Naive thymus-derived CD4-positive, alpha-beta T cell (primary cell): ENCODE measurements at regions not wholly inside any gene's neighbourhood (a gene's known extent, or its start where the extent isn't known, plus 50 kb on each side); places are given as distances from the start of the nearest gene placed in this dataset.

ENCODE experiments used
- ATAC-seq: fragments of 150-1000 bp; cut with Tn5 transposase; 2 replicates; pipeline ENCODE4 v1.10.0; 2021; ENCODE audit warnings: mild to moderate bottlenecking, moderate library complexity
- CTCF ChIA-PET: fragments of 350-600 bp; sonication (Branson Sonifier 250); formaldehyde crosslinking; loops from one replicate; lab custom pipeline; 2021; ENCODE audit warnings: antibody characterized with exemption; lab: Charles Lee
- POLR2A ChIA-PET: fragments of 350-600 bp; sonication (Branson Sonifier 250); formaldehyde crosslinking; loops from one replicate; lab custom pipeline; 2021; ENCODE audit warnings: antibody characterized with exemption, inconsistent platforms; lab: Charles Lee
- DNase-seq, 9 donors: peaks; one replicate each; pipeline versions ENCODE4 v3.0.0 to v3.0.0-alpha.2; 2020 to 2022; ENCODE audit warnings: mixed read lengths in 1 of 9
- H3K27ac ChIP-seq: one replicate; pipeline ENCODE4 v1.7.0; 2013; ENCODE audit warnings: mild to moderate bottlenecking, low read depth, low read length, moderate library complexity
- H3K27me3 ChIP-seq, 2 donors: one replicate each; pipeline ENCODE4 v1.7.0; 2013; ENCODE audit warnings: low read length in 2 of 2, mild to moderate bottlenecking in 2 of 2, moderate library complexity in 2 of 2; ENCODE audit not compliant: control insufficient read depth in 2 of 2, insufficient read depth in 2 of 2
- H3K36me3 ChIP-seq, 3 experiments: 1 replicate in 2 of 3; 2 replicates in 1 of 3; pipeline ENCODE4 v1.7.0; 2013; ENCODE audit warnings: low read length in 3 of 3, mild to moderate bottlenecking in 3 of 3, moderate library complexity in 1 of 3; ENCODE audit not compliant: insufficient read depth in 3 of 3, control insufficient read depth in 2 of 3
- H3K4me1 ChIP-seq, 2 donors: one replicate each; pipeline ENCODE4 v1.7.0; 2013; ENCODE audit warnings: low read length in 2 of 2, mild to moderate bottlenecking in 2 of 2, moderate library complexity in 1 of 2; ENCODE audit not compliant: control insufficient read depth in 2 of 2, insufficient read depth in 2 of 2
- H3K4me3 ChIP-seq: 2 replicates; pipeline ENCODE4 v1.7.0; 2013; ENCODE audit warnings: mild to moderate bottlenecking, low read length
- H3K9me3 ChIP-seq, 3 experiments: 1 replicate in 2 of 3; 2 replicates in 1 of 3; pipeline ENCODE4 v1.7.0; 2013; ENCODE audit warnings: low read length in 3 of 3; ENCODE audit not compliant: control insufficient read depth in 2 of 3
- H3K27ac Mint-ChIP-seq, 9 donors: one replicate each; pipeline ENCODE4 v1.8.0; 2020 to 2022; ENCODE audit warnings: mixed read lengths in 9 of 9, mild to moderate bottlenecking in 8 of 9, moderate library complexity in 5 of 9, inconsistent platforms in 2 of 9
- H3K27me3 Mint-ChIP-seq, 5 donors: one replicate each; pipeline ENCODE4 v1.8.0; 2021 to 2022; ENCODE audit warnings: mixed read lengths in 5 of 5, mild to moderate bottlenecking in 1 of 5
- H3K36me3 Mint-ChIP-seq, 5 donors: one replicate each; pipeline ENCODE4 v1.8.0; 2020 to 2022; ENCODE audit warnings: mixed read lengths in 5 of 5, mild to moderate bottlenecking in 3 of 5, inconsistent platforms in 1 of 5
- H3K4me1 Mint-ChIP-seq, 7 donors: one replicate each; pipeline ENCODE4 v1.8.0; 2020 to 2022; ENCODE audit warnings: mixed read lengths in 7 of 7, mild to moderate bottlenecking in 3 of 7, inconsistent platforms in 1 of 7
- H3K4me3 Mint-ChIP-seq, 10 donors: one replicate each; pipeline ENCODE4 v1.8.0; 2020 to 2022; ENCODE audit warnings: mild to moderate bottlenecking in 10 of 10, mixed read lengths in 10 of 10, moderate library complexity in 6 of 10, inconsistent platforms in 2 of 10
- H3K9me3 Mint-ChIP-seq, 11 donors: one replicate each; pipeline ENCODE4 v1.8.0; 2020 to 2022; ENCODE audit warnings: mixed read lengths in 11 of 11, mild to moderate bottlenecking in 4 of 11, inconsistent platforms in 1 of 11, moderate library complexity in 1 of 11
- intact Hi-C, 2 donors: fragments of 100-400 bp; cut with micrococcal nuclease; formaldehyde crosslinking; loops; one replicate each; pipeline ENCODE4 v1.15.1; 2023

GRCh38 chr2:51516667-51517066 is 484.7 kb upstream of the NRXN1 start:
- Histone ChIP-seq H3K27ac (no peak overlapping the region), H3K36me3 (no peaks in the 10 kb centered on the region), H3K9me3 (no peaks in the 10 kb centered on the region), H3K4me3 (no peak overlapping the region), H3K27me3 (no peaks in the 10 kb centered on the region), H3K4me1 (no peaks in the 10 kb centered on the region)
- H3K27ac Mint-ChIP-seq = no peak overlapping the region
- POLR2A ChIA-PET = no interaction called here
- DNase-seq (no peak), ATAC-seq (no peak)
- peaks cover 0 to 22% (median 6%) of the 10 kb centered on the region in 11 donors for H3K9me3 Mint-ChIP-seq
- H3K4me1 Mint-ChIP-seq = no peaks in the 10 kb centered on the region
- H3K27me3 Mint-ChIP-seq = no peaks in the 10 kb centered on the region
- H3K36me3 Mint-ChIP-seq = no peaks in the 10 kb centered on the region
- intact Hi-C loops = no loop called here
- H3K4me3 Mint-ChIP-seq = no peak overlapping the region
- CTCF ChIA-PET = no interaction called here

GRCh38 chr2:51511002-51511401 is 479.1 kb upstream of the NRXN1 start:
- intact Hi-C loops = no loop called here
- Histone ChIP-seq H3K4me3 (no peak overlapping the region), H3K36me3 (no peaks in the 10 kb centered on the region), H3K4me1 (no peaks in the 10 kb centered on the region), H3K27ac (no peak overlapping the region), H3K27me3 (no peaks in the 10 kb centered on the region), H3K9me3 (no peaks in the 10 kb centered on the region)
- ChIA-PET CTCF (no interaction called here), POLR2A (no interaction called here)
- Mint-ChIP-seq H3K27me3 (no peaks in the 10 kb centered on the region), H3K4me1 (no peaks in the 10 kb centered on the region), H3K36me3 (no peaks in the 10 kb centered on the region), H3K27ac (no peak overlapping the region), H3K4me3 (no peak overlapping the region), H3K9me3 (peaks cover 0 to 26% (median 6%) of the 10 kb centered on the region in 11 donors)
- no peak for DNase-seq
- ATAC-seq = no peak

- Mint-ChIP-seq H3K4me1 (no peaks in the 10 kb centered on the region), H3K4me3 (no peak overlapping the region), H3K27me3 (no peaks in the 10 kb centered on the region), H3K27ac (no peak overlapping the region), H3K36me3 (no peaks in the 10 kb centered on the region), H3K9me3 (peaks cover 0 to 29% (median 7%) of the 10 kb centered on the region in 11 donors)
- Histone ChIP-seq H3K9me3 (no peaks in the 10 kb centered on the region), H3K4me1 (no peaks in the 10 kb centered on the region), H3K36me3 (no peaks in the 10 kb centered on the region), H3K27me3 (no peaks in the 10 kb centered on the region), H3K27ac (no peak overlapping the region), H3K4me3 (no peak overlapping the region)
- intact Hi-C loops = no loop called here
- no peak for DNase-seq
- CTCF ChIA-PET = no interaction called here
- no peak for ATAC-seq
- POLR2A ChIA-PET = no interaction called here
Measured at GRCh38 chr2:51510303-51510702, 478.4 kb upstream of the NRXN1 start.

GRCh38 chr2:51505533-51505932 is 473.6 kb upstream of the NRXN1 start:
- H3K4me3 ChIP-seq = no peak overlapping the region
- no peak overlapping the region for H3K27ac ChIP-seq
- intact Hi-C loops = no loop called here
- H3K9me3 Mint-ChIP-seq = peaks cover 0 to 20% (median 5%) of the 10 kb centered on the region in 11 donors
- ChIA-PET CTCF (no interaction called here), POLR2A (no interaction called here)
- H3K9me3 ChIP-seq = no peaks in the 10 kb centered on the region
- H3K36me3 Mint-ChIP-seq = no peaks in the 10 kb centered on the region
- H3K4me1 ChIP-seq = no peaks in the 10 kb centered on the region
- no peak for ATAC-seq
- no peaks in the 10 kb centered on the region for H3K27me3 Mint-ChIP-seq
- no peak overlapping the region for H3K4me3 Mint-ChIP-seq
- H3K36me3 ChIP-seq = no peaks in the 10 kb centered on the region
- H3K27ac Mint-ChIP-seq = no peak overlapping the region
- no peaks in the 10 kb centered on the region for H3K4me1 Mint-ChIP-seq
- DNase-seq = no peak
- H3K27me3 ChIP-seq = no peaks in the 10 kb centered on the region

GRCh38 chr2:51490576-51491234 is 458.8 kb upstream of the NRXN1 start:
- no peaks in the 10 kb centered on the region for H3K27me3 ChIP-seq
- ChIA-PET POLR2A (no interaction called here), CTCF (no interaction called here)
- no peak overlapping the region for H3K27ac Mint-ChIP-seq
- H3K4me3 ChIP-seq = no peak overlapping the region
- H3K36me3 Mint-ChIP-seq = no peaks in the 10 kb centered on the region
- peaks cover 2 to 52% (median 9%) of the 10 kb centered on the region in 11 donors for H3K9me3 Mint-ChIP-seq
- ATAC-seq = no peak
- H3K4me1 Mint-ChIP-seq = no peaks in the 10 kb centered on the region
- H3K9me3 ChIP-seq = no peaks in the 10 kb centered on the region
- no peaks in the 10 kb centered on the region for H3K36me3 ChIP-seq
- no peaks in the 10 kb centered on the region for H3K4me1 ChIP-seq
- intact Hi-C loops = no loop called here
- no peak for DNase-seq
- no peak overlapping the region for H3K4me3 Mint-ChIP-seq
- H3K27ac ChIP-seq = no peak overlapping the region
- H3K27me3 Mint-ChIP-seq = no peaks in the 10 kb centered on the region

GRCh38 chr2:51484605-51485004 is 452.7 kb upstream of the NRXN1 start:
- no peaks in the 10 kb centered on the region for H3K4me1 Mint-ChIP-seq
- ChIA-PET POLR2A (no interaction called here), CTCF (no interaction called here)
- DNase-seq = no peak
- intact Hi-C loops = no loop called here
- Histone ChIP-seq H3K9me3 (no peaks in the 10 kb centered on the region), H3K4me1 (no peaks in the 10 kb centered on the region), H3K27me3 (no peaks in the 10 kb centered on the region), H3K4me3 (no peak overlapping the region), H3K27ac (no peak overlapping the region), H3K36me3 (no peaks in the 10 kb centered on the region)
- H3K27ac Mint-ChIP-seq = no peak overlapping the region
- ATAC-seq = no peak
- no peaks in the 10 kb centered on the region for H3K36me3 Mint-ChIP-seq
- H3K9me3 Mint-ChIP-seq = peaks cover 0 to 42% (median 10%) of the 10 kb centered on the region in 11 donors
- H3K4me3 Mint-ChIP-seq = no peak overlapping the region
- no peaks in the 10 kb centered on the region for H3K27me3 Mint-ChIP-seq

- ATAC-seq (no peak), DNase-seq (no peak)
- Mint-ChIP-seq H3K9me3 (peaks cover 0 to 42% (median 10%) of the 10 kb centered on the region in 11 donors), H3K27me3 (no peaks in the 10 kb centered on the region), H3K36me3 (no peaks in the 10 kb centered on the region), H3K27ac (no peak overlapping the region), H3K4me1 (no peaks in the 10 kb centered on the region), H3K4me3 (no peak overlapping the region)
- Histone ChIP-seq H3K36me3 (no peaks in the 10 kb centered on the region), H3K9me3 (no peaks in the 10 kb centered on the region), H3K27me3 (no peaks in the 10 kb centered on the region), H3K4me1 (no peaks in the 10 kb centered on the region), H3K4me3 (no peak overlapping the region), H3K27ac (no peak overlapping the region)
- intact Hi-C loops = no loop called here
- POLR2A ChIA-PET = no interaction called here
- CTCF ChIA-PET = no interaction called here
Measured at GRCh38 chr2:51483720-51484119, 451.8 kb upstream of the NRXN1 start.
